NCI-H1436 (cell line): ENCODE measurements at regions not wholly inside any gene's neighbourhood (a gene's known extent, or its start where the extent isn't known, plus 50 kb on each side); places are given as distances from the start of the nearest gene placed in this dataset.

Experiments used
- DNase-seq: peaks from one replicate; lab custom pipeline; 2025; lab: John Stamatoyannopoulos, UW

DNA sequence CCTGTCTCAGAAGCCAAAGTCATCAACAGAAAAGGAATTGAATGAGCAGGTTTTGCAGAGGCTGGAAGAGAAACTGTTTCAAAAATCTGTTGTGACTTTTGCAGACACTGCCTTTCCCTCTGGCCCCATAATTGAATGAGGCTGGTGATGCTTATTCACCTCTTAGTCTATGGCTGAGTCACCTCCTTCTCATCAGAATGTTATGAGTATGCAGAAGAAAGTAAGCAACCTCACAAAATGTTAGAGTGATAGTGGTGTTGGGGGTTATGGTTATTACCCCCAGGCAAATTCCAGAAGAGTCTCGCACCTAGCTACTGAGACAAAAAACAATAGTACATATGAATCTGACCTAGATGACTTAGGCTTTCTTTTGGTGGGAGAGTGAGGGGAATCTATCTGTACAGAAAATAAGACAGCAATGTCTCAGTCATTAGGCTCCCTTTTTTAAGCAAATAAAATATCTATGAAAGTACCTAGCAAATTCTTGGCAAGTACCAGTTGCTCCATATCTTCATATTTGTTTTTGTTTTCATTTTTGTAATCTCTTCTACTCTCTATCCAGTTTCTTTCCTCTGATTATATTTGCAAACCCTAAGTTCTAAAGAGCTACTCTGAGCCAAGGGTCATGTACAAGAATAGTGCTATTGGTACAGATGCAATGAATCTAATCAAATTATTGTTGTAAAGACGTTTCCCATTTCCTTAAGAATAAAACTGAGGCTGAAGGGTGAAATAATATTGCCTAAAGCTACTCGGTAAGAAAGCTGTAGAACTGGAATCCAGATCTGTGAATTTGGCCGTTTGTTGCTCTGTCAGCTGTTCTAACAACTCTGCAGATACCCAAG is 498.1 kb upstream of the TNC start:
- no peak for DNase-seq

DNA sequence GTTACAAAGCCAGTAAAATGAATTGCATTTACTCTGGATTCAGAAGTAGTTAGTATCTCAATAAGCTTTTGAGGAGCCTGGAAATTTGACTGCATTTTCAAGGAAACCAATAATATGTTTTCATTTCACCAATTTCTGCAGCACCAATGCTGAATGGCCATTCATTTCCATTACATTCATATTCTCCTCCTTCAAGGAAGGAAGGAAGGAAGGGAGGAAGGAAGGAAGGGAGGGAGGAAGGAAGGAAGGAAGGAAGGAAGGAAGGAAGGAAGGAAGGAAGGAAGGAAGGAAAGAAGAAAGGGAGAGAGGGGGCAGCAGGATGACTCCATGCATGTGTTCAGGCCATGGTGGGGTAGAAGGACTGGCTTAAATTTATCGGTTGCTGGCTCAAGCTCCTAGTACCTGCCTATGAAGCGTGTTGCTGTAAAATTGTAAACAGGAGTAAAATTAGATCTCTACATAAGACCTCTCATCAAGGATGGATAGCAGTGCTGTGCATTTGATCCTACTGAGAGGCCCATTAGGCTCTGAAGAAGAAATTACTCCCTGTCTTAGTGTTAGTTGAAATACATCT is 498.8 kb upstream of the TNC start:
- no peak for DNase-seq

DNA sequence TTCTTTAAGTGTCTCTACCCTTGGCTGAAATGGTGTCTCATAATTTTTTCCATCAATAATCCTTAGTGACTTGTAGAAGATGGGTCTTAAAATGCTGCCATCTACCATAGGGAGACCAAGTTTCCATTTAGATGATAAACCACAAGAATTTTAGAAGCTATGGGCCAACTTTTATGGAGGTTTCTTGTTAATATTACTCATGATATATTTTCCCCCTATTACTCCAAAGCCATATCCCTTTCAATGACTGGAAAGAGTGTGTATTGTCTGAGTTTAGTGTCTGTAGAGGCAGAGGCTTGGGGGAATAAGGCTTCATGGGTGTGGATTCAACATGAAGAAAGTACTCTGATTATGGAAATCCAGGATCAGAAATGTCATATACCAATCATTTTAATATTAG is 507.3 kb upstream of the TNC start:
- no peak for DNase-seq

DNA sequence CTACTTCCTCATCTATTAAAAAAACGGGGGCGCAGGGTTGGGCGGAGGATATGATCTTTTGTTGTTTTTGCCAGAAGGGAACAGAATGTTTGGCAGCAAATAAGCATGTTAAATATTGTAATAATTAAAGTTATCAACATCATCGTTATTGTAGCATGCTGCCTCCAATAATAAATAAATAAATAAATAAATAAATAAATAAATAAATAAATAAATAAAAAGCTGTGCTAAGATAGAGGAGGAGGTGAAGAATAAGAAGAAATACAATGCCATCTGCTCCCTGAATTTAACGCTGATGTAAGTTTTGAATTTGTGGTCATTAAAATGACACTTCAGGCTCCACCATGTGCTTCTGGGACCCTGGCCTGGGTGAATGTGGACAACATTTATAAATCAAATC is 508.0 kb upstream of the TNC start:
- DNase-seq: no peak

DNA sequence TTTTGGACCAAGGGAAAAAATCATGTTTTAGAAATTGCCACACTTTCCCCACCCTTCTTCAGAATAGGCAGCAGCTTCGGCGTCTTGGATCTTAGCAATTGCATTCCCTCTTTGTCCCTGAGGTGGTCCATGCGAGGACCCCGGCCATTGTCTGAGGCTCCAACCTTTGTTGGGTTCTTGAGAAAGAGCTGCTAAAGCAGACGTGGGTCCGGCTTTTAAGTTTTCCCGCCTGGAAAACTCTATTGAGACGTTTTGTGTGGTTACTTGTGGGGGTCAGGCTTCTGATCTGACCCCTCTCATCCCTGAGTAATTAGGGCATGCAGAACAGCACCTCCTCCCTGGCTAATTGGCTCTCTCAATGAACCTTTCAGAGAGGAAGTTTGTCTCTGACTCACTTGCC is 509.6 kb upstream of the TNC start:
- DNase-seq: no peak

DNA sequence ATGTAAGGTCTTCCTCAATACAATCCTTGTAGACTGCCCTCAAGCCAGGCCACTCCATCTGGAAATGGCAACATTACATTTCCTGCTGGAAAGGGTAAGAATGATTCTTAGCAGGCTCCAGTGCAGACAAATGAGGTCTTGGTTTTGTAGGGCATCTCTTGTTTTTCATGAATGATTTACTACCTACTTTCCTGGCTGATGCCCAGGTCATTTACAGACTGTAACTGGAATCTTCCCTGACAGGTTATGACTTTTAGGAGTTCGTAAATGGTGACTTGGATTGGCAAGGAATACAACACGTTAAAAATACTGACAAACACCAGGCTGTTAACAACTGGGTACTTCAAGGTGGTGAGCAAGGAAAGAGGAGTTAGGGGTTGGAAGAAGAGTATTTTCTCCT is 510.5 kb upstream of the TNC start:
- DNase-seq: no peak

DNA sequence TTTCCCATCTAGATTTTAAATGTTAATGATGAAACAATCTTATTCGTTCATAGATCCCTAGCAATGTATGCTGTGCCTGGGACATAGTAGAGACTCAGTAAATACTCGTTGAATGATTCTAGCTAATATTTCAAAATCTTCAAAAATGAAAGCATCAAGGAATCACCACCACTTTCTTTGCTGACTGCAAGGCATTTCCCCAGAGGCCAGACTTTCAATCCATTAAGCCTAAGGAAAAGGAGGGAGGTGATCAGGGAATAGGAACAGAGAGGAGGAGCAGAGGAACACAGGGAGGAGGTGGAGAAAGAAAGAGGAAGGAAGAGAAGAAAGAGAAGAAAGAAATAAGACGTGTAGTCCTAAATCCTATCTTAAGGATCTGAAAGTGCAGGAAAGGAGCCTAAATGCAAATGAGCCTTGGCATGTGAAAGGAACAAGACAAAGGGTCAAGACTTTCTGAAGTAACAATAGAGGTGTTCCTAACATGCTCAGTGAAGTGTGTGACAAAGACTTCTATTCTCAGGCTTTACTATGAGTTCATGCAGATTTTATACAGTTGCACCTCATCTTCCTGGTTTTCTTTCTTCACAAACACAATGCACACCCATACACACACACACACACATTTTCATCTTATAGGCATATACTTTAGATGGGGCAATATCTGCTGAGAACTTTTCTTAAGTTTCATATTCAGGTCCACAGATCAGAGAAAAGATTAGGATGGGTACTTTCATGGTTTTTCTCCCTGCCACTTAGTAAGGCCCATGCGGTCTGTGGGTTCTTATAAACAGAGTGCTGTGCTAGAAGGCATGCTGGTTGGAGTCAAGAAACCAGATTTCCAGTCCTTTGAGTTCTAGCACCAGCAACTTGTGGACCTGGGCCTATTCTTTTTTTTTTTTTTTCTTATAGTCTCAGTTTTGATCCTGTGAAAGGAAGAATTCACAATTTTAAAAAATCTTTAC is 512.2 kb upstream of the TNC start:
- DNase-seq: no peak

DNA sequence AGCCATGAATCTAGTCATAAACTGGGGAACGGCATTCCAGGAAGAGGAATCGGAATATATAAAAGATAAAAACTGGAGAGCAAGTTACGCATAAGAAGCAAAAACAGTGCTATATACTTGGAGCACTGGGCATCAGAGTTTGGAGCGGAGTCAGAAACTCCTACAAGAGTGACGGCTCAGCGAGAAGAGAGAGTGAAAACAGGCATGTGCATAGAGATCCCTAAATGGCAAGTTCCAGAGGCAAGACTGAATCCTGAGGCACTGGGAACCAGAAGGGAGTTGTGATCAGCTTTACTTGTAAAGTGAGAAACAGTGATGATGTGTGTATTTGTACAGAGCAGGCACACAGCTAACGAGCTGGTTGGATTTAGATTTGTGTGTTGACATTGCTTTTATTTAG is 514.4 kb upstream of the TNC start:
- no peak for DNase-seq

DNA sequence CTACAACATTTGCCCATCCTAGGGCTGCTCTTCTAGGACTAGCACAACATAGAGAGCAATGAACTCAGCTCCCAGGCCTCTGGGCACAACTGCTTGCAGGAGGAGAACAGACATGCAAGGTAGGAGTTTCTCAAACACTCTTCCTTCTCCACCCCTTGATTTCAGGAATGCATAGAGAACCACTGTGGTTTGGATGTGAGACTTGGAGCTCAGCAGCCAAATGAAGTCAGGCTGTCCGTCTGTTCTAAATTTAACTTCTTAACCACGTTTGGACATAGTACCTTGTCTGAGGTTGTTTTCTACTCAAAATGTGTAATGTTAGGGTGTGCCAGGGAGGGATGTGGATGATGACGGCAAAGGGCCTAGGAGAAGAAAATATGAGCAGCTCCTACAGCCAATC is 515.1 kb upstream of the TNC start:
- no peak for DNase-seq

DNA sequence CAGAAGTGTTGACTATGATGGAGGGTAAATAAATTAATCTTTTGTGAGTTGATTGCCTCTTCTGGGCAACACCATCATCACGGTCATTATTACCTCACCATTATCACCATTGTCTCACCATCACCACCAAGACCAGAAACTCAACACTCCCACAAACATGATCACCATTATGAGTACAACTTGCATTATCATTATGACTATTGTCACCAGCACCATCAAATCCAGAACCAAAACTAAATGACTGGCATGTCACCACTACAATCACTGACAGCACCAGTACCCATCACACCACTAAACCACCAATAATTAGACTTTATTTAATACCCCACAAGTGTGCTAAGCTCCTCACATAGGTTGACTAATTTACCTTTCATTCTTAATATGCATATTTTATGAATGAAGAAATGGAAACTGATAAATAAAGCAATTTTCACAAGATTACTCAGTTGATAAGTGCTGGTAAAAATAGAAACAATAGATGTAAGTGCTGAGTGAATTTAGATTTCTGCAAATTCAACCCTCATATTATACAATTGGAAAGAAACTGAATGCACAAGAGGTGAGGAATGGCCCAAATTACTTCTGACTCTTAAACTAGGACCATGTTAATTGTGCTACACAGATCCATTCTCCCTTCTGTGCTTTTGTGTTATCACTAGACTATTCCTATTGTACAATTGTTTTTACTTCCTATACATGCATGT is 517.8 kb upstream of the PAPPA start:
- DNase-seq: no peak

DNA sequence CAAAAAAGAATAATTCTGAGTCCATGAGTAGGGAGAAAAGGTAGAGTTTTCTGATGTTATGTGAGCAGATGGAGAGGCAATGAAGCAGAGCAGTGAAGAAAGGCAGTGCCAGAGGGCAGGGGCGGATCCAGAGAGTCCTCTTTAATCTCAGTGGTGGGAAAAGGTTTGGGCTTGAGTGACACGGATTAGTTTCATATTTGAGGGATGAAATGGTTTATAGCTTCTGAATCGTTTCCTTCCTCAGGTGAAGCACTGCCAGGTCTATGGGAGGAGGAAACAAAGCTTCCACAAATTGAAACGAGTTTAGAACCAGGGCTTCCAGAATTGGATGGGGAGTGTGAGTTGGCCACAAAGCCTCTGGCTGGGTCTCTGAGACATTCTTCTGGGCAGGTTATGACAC is 517.0 kb upstream of the PAPPA start:
- DNase-seq: no peak

DNA sequence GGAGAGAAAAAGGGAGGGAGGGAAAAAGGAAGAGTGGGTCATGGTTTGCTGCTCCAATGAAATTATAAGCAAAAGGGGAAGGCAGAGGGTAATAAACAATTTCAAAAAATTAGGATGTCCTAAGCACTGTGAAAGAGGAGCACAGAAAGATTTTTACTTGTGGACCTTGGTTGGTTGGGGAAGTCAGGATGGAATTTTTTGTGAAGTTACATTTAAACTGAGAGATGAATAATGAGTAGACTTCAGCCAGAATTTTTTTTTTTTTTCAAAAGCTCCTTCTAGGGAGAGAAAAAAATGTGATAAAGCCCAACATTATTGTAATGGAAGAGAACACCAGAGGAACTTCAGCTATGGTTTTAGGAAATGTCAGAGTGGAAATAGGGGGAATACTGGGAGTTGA is 515.9 kb upstream of the PAPPA start:
- DNase-seq: no peak

DNA sequence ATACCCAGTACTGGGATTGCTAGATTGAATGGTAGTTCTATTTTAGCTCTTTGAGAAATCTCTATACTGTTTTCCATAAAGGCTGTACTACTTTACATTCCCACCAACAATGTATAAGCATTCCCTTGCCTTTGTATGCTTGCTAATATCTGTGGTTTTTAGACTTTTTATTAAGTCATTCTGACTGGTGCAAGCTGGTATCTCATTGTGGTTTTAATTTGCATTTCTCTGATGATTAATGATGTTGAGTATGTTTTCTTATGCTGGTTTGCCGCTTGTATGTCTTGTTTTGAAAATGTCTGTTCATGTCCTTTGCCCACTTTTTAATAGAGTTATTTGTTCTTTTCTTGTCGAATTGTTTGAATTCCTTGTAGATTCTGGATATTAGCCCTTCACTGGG is 512.7 kb upstream of the PAPPA start:
- no peak for DNase-seq

DNA sequence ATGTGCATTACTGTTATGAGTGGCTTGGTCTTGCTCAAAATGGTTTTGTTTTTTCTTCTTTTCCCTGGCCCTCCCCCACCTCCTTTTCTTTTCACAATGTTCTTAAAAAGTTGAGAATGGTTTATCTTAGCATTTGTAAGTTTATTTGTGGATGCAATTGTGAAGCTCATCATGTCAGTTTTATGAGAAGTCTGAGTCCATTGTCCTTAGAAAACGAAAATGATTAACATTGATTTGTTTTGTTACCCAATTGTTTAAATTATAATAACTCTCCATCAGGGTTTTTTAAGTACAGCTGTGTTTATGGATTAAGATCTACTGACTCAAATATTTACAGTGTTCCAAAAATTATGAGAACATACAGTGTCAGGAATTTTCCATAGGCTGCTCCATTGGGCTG is 511.3 kb upstream of the PAPPA start:
- DNase-seq: no peak

DNA sequence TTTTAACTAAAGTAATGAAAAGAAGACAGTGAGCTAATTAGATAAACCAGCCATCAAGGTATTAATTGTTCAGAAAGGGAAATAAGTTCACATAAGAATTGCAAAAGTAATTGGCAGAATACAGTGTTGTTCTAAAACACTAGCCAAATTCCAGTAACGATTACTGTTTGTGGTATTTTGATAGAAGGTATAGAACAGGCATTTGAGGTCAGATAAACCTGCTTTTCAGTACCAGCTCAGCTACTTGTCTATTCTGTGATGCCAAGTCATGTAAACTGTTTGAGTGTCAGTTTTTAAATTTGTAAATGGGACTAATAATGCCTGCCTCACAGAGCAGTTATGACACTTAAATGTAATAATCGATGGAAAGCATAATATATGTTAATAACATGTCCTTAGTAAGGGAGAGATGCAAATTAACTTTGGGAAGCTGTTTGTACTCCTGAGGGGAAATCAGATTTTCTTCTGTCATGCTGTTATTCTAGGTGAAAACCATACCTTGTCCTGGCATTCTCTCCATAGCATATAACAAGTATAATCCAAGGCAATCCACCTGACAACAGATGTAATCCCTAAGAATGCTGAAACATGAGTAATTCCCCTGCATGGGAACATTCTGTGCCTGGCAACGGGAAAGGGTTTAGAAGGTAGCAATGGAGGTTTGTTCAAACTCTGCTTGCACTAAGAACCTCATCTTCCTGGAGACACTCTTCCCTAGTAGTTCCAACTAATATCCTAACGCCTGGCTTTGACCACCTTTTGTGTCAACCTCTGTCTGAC is 509.5 kb upstream of the PAPPA start:
- DNase-seq: no peak

DNA sequence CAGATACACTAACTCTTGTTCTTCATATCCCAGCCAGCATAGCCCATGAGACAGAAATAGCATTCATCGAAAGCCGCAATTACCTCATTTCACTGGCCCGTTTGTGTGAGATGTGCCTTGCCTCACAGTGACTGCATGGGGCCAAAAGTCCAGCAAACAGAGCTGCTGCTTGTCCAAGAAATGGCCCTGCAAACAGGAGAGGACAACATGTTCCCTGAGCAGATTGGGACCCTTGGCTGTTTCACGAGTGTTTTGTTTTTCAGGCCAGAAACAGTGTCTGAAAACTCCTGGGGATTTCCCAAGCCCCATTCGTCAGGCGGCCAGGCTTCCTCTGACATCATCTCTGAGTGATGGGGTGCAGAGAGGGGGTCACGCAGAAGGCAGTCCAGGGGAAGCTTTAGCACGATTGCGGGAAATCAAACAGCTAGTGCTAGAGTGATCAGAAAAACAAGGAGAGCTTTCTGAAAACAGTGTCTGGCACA is 503.6 kb upstream of the PAPPA start:
- DNase-seq: no peak

DNA sequence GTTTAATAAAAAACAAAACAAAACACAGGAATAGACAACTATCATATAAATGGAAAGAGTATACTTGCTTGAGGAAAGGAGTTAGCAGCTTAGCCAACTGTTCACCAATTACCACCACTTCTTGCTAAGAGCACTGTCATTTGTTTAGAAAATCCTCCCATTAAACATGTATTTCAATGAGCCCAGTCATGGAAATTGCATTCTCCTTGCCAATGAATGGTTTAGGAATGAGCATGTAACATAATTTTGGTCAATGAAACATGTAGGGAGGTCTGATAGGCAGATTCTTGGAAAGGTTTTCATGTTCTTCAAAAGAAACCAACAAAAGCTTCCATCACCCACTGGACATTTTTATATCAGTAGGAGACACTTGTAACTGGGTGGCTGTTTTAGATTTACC is 502.8 kb upstream of the PAPPA start:
- no peak for DNase-seq

DNA sequence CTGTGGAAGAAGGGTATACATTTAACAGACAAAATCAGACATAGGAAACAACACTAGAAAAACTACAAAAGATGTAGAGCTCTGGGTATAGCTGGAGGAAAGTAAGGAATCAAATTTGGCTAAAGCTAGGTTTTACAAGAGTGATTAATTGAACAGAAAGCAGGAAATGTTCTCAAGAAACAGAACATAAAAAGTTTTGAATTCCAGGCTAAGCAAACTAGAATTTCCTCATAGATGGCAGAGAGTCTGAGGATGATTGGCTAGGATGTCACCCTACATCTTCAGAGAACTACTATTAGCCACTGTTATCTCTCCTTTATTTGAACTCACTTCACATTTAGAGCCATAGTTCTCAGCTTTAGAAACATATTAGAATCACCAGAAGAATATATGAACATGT is 502.1 kb upstream of the PAPPA start:
- no peak for DNase-seq

DNA sequence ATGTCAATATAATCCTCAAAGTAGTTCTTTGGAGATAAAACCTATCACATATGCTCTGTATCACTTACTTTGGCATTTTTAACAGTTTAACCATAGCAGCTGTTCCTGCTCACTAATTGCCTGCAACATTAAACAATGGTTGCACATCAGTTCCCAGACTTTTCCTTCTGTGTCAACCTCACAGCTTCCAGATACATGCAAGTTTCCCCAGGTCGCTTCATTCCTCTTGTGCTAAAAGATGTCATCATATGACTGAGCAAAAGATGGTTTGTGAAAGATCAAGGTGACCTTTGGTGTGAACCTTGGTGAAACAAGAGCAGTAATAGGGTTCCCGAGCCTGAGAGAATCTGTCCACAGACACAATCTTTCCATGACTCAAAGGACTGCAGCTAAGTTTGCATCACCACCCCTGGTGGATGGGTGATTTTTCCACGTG is 500.4 kb upstream of the PAPPA start:
- DNase-seq: no peak

DNA sequence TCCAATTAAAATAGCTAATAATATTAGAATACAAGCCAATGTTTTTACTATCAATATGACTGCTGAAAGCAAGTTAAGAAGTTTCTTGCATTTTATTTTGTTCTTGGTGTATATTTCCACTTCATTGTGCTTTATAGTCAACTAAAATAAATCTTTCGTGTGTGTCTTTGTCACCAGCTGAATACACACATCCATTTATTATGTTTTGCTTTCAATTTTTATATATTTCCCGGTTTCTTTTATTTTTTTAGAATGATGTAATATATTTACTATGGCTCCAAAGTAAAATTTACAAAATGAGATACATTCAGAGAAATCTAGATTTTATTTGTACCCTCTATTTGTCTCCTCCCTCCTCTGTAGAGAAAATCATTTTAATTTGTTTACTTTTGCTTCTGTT is 495.9 kb upstream of the PAPPA start:
- DNase-seq: no peak

DNA sequence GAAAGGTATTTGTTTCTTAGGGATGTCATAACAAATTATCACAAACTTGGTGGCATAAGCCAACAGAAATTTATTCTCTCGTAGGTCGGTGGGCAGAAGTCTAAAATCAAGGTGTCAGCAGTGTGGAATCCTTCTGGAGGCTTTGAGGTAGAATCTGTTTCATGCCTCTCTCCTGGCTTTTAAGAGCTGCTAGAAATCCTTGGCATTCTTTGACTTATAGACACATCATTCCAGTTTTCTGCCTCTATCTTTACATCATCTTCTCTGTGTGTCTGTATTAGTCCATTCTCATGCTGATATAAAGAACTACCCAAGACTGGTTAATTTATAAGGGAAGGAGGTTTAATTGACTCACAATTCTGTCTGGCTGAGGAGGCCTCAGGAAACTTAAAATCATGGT is 488.1 kb upstream of the PAPPA start:
- DNase-seq: no peak
